Heart left ventricle (tissue), 16 donors: ENCODE measurements at regions not wholly inside any gene's neighbourhood (a gene's known extent, or its start where the extent isn't known, plus 50 kb on each side); places are given as distances from the start of the nearest gene placed in this dataset.

Experiments used
- ATAC-seq, 4 donors: fragments of 200-7000 bp; cut with Tn5 transposase; one replicate each; pipeline ENCODE4 v1.9.1; 2020 to 2022; ENCODE audit warnings: moderate library complexity in 4 of 4, mild to moderate bottlenecking in 3 of 4, moderate number of reproducible peaks in 1 of 4
- DNase-seq, 5 donors: peaks; one replicate each; pipeline ENCODE4 v3.0.0-alpha.2; 2020
- H3K27ac ChIP-seq, 12 donors: fragments of 200-600 bp; sonication (generic) in 4 of 12; one replicate each; pipeline versions ENCODE4 v1.5.0 to v1.8.0; 2016 to 2022; ENCODE audit warnings: mild to moderate bottlenecking in 2 of 12
- H3K27me3 ChIP-seq, 9 donors: fragments of 200-600 bp; sonication (generic) in 2 of 9; one replicate each; pipeline versions ENCODE4 v1.5.1 to v1.8.0; 2016 to 2022; ENCODE audit warnings: mild to moderate bottlenecking in 3 of 9
- H3K36me3 ChIP-seq, 9 donors: fragments of 200-600 bp; sonication (generic) in 2 of 9; one replicate each; pipeline versions ENCODE4 v1.5.0 to v1.8.0; 2018 to 2022; ENCODE audit warnings: mild to moderate bottlenecking in 2 of 9
- H3K4me1 ChIP-seq, 12 donors: fragments of 200-600 bp; sonication (generic) in 4 of 12; one replicate each; pipeline versions ENCODE4 v1.5.0 to v1.8.0; 2016 to 2022; ENCODE audit warnings: mild to moderate bottlenecking in 3 of 12
- H3K4me3 ChIP-seq, 12 donors: fragments of 200-600 bp; sonication (generic) in 4 of 12; one replicate each; pipeline versions ENCODE4 v1.5.0 to v1.8.0; 2017 to 2022; ENCODE audit warnings: mild to moderate bottlenecking in 9 of 12, moderate library complexity in 4 of 12
- H3K9me3 ChIP-seq, 12 donors: fragments of 200-600 bp; sonication (generic) in 4 of 12; one replicate each; pipeline versions ENCODE4 v1.5.0 to v1.8.0; 2016 to 2022; ENCODE audit warnings: mild to moderate bottlenecking in 1 of 12
- CTCF ChIP-seq, 12 donors: fragments of 200-600 bp; sonication (generic) in 4 of 12; IDR thresholded peaks; one replicate each; pipeline versions ENCODE4 v1.5.0 to v1.8.0; 2018 to 2022; ENCODE audit warnings: antibody characterized with exemption in 12 of 12, mild to moderate bottlenecking in 5 of 12
- POLR2A ChIP-seq, 2 donors: fragments of 450-650 bp; IDR thresholded peaks; one replicate each; pipeline ENCODE4 v1.6.1; 2017; ENCODE audit warnings: antibody characterized with exemption in 2 of 2, mild to moderate bottlenecking in 2 of 2, moderate library complexity in 2 of 2
- WGBS, 4 donors: extraction: QIAGEN DNeasy Blood & Tissue Kit in 2 of 4; methylation state at CpG; one replicate each; pipeline versions ENCODE4 v1.1.5 to v1.1.7; 2013 to 2018; 5-methylcytosine and 5-hydroxymethylcytosine counted together
- intact Hi-C, 10 donors: fragments of 100-400 bp; cut with DNase I; formaldehyde crosslinking; loops; one replicate each; pipeline versions ENCODE4 v1.11.1 to v1.14.2; 2022
- donor health status: ischemic (EF 13 %, LVEDD 7.1; RV severe dilation, severe dysfunction).
- donor health status: healthy with polysubstance abuse.
- donor health status: DM: no; HTN: yes; CAD: no.
- donor health status: DM: no; HTN: no; CAD: no.
- donor health status: ischemic (EF 25% LVEDD 6.9; RV normal size, moderate dysfunction).
- donor health status: ischemic (EF 25% LVEDD 5.7; RV mildly dilated, moderate dysfunction).
- donor health status: healthy.
- donor health status: DM: yes; HTN: yes; CAD: no.
- donor health status: ischemic (EF 35%, LVEDD 5.7; RV mildly dilated, moderate dysfunction).
- donor health status: nonischemic (EF 11% LVEDD 7.7; RV severe dilation, severe dysfunction).
- donor health status: DM: yes; HTN: yes; CAD: no.
- donor health status: PGD.
- donor health status: ischemic (EF 29% LVEDD 5.4; RV normal size, mild dysfunction).
- donor health status: nonischemic (EF 23%, LVEDD 6.1; RV moderate dilation, normal function).

DNA sequence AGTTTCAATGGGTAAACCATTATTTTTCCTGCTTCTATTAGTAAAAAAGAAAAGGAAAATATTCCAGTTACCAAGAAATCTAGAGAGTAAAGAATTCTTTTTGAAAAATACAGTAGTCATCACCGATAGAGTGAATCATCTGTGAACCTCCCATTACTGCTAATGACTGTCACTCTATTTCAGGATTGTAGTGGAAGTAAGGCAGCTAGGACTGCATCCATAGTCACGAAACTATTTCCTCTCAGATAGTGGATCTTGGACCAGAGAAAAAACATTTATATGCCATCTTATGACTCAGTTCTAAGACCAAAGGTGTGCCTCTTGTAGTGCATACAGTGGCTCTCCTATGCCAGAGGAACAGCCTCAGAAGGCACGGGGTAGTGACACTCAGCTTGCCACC lies 173.9 kb upstream of the PLEKHA5 start:
- DNase-seq = no peak
- peak in 2 of 4 donors; percentile 36 to 43 for ATAC-seq
- WGBS, 4 donors = 44 to 57% (median 46%) methylated on average over 3 of the region's 3 CpGs
- TF ChIP-seq CTCF (IDR thresholded peaks at IDR 0.05) (no peak), POLR2A (IDR thresholded peaks at IDR 0.05) (no peak)
- no peak overlapping the region for H3K4me3 ChIP-seq
- no peaks in the 10 kb centered on the region for H3K9me3 ChIP-seq
- no peaks in the 10 kb centered on the region for H3K27me3 ChIP-seq
- no peak overlapping the region for H3K27ac ChIP-seq
- intact Hi-C loops = no loop called here
- no peaks in the 10 kb centered on the region for H3K36me3 ChIP-seq
- H3K4me1 ChIP-seq = peaks cover 0 to 13% (median 0%) of the 10 kb centered on the region in 12 donors

- DNase-seq = no peak
- intact Hi-C loops = no loop called here
- Histone ChIP-seq H3K36me3 (no peaks in the 10 kb centered on the region), H3K4me3 (no peak overlapping the region), H3K4me1 (no peaks in the 10 kb centered on the region), H3K27me3 (no peaks in the 10 kb centered on the region), H3K9me3 (no peaks in the 10 kb centered on the region), H3K27ac (no peak overlapping the region)
- TF ChIP-seq POLR2A (IDR thresholded peaks at IDR 0.05) = no peak
- no peak for TF ChIP-seq CTCF (IDR thresholded peaks at IDR 0.05)
- no peak for ATAC-seq
- 81 to 94% (median 88%) methylated on average over 2 of the region's 2 CpGs for WGBS, 4 donors
Observed at GRCh38 chr12:18965203-18965602, 164.3 kb upstream of the PLEKHA5 start.

- H3K27ac ChIP-seq = no peak overlapping the region
- no peak overlapping the region for H3K4me3 ChIP-seq
- H3K4me1 ChIP-seq = no peaks in the 10 kb centered on the region
- H3K27me3 ChIP-seq = no peaks in the 10 kb centered on the region
- H3K36me3 ChIP-seq = no peaks in the 10 kb centered on the region
- 93 to 96% (median 95%) methylated on average over 3 of the region's 3 CpGs for WGBS, 4 donors
- no peaks in the 10 kb centered on the region for H3K9me3 ChIP-seq
- DNase-seq (no peak), ATAC-seq (no peak)
- intact Hi-C loops = no loop called here
- no peak for TF ChIP-seq CTCF (IDR thresholded peaks at IDR 0.05)
- no peak for TF ChIP-seq POLR2A (IDR thresholded peaks at IDR 0.05)
Observed at GRCh38 chr12:18966954-18967353, 162.6 kb upstream of the PLEKHA5 start.

- no peak for ATAC-seq
- WGBS, 4 donors = 60 to 79% (median 70%) methylated on average over 3 of the region's 3 CpGs
- intact Hi-C loops = no loop called here
Observed at GRCh38 chr12:18967814-18968213, 161.7 kb upstream of the PLEKHA5 start.

More at GRCh38 chr12:18967814-18968213, 161.7 kb upstream of the PLEKHA5 start:
- Histone ChIP-seq H3K27me3 (no peaks in the 10 kb centered on the region), H3K36me3 (no peaks in the 10 kb centered on the region), H3K4me1 (no peaks in the 10 kb centered on the region), H3K4me3 (no peak overlapping the region), H3K27ac (no peak overlapping the region), H3K9me3 (no peaks in the 10 kb centered on the region)
- TF ChIP-seq CTCF (IDR thresholded peaks at IDR 0.05) (no peak), POLR2A (IDR thresholded peaks at IDR 0.05) (no peak)
- no peak for DNase-seq
